Right lobe of liver (tissue), 4 donors: ENCODE measurements at regions not wholly inside any gene's neighbourhood (a gene's known extent, or its start where the extent isn't known, plus 50 kb on each side); places are given as distances from the start of the nearest gene placed in this dataset.

Experiments
- CTCF ChIP-seq, 4 donors: fragments of 200-600 bp in 3 of 4; fragments of 450-650 bp in 1 of 4; IDR thresholded peaks; one replicate each; pipeline versions ENCODE4 v1.5.1 to v1.8.0; 2016 to 2022; ENCODE audit warnings: antibody characterized with exemption in 4 of 4, mild to moderate bottlenecking in 2 of 4
- POLR2A ChIP-seq: fragments of 450-650 bp; IDR thresholded peaks from one replicate; pipeline ENCODE4 v1.6.1; 2017; ENCODE audit warnings: antibody characterized with exemption, mild to moderate bottlenecking
- donor health status: DM: no; HTN: no; CAD: no.
- donor health status: DM: no; HTN: no; CAD: no.
- donor health status: DM: no; HTN: yes; CAD: no.

GRCh38 chr1:38475624-38476005 is 384.0 kb downstream of the RRAGC start:
- TF ChIP-seq CTCF (IDR thresholded peaks at IDR 0.05): no peak
- no peak for TF ChIP-seq POLR2A
